ENCODE measurements at regions not wholly inside any gene's neighbourhood (a gene's known extent, or its start where the extent isn't known, plus 50 kb on each side); places are given as distances from the start of the nearest gene placed in this dataset.

DNA sequence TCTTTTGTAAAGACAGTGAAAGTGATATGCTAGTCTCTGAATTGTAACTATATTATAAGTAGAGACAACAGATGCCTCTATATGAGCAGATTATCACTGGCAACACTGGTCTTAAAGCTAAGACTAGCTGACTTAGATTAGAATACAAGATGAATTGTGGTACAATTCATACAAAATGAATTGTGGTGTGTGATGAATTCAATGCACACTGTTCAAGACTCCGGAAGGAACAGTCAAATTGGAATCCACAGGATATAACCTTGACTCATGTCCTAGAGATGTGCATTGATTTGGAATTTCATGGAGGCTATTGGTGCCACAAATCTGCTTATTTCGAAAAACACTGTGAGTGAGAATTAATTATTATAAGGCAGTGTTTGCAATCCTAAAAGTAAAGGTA lies 701.8 kb downstream of the PCDH7 start:
- TF ChIP-seq, protein P1, sequence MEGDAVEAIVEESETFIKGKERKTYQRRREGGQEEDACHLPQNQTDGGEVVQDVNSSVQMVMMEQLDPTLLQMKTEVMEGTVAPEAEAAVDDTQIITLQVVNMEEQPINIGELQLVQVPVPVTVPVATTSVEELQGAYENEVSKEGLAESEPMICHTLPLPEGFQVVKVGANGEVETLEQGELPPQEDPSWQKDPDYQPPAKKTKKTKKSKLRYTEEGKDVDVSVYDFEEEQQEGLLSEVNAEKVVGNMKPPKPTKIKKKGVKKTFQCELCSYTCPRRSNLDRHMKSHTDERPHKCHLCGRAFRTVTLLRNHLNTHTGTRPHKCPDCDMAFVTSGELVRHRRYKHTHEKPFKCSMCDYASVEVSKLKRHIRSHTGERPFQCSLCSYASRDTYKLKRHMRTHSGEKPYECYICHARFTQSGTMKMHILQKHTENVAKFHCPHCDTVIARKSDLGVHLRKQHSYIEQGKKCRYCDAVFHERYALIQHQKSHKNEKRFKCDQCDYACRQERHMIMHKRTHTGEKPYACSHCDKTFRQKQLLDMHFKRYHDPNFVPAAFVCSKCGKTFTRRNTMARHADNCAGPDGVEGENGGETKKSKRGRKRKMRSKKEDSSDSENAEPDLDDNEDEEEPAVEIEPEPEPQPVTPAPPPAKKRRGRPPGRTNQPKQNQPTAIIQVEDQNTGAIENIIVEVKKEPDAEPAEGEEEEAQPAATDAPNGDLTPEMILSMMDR (IDR thresholded peaks at IDR 0.05) = no peak
- no peak for TF ChIP-seq POLR2A (IDR thresholded peaks at IDR 0.05)
